Hepatocyte (in vitro differentiated cells): ENCODE measurements at regions not wholly inside any gene's neighbourhood (a gene's known extent, or its start where the extent isn't known, plus 50 kb on each side); places are given as distances from the start of the nearest gene placed in this dataset.

ENCODE experiments used
- CTCF ChIP-seq: fragments of 200-600 bp; sonication (generic); IDR thresholded peaks from 2 replicates; pipeline ENCODE4 v1.5.1; 2016; ENCODE audit warnings: antibody characterized with exemption, mild to moderate bottlenecking; ENCODE audit not compliant: poor library complexity
- EZH2 ChIP-seq: fragments of 200-600 bp; sonication (generic); IDR thresholded peaks from 2 replicates; pipeline ENCODE4 v1.6.1; 2016; ENCODE audit warnings: antibody characterized with exemption, mild to moderate bottlenecking, borderline replicate concordance

DNA sequence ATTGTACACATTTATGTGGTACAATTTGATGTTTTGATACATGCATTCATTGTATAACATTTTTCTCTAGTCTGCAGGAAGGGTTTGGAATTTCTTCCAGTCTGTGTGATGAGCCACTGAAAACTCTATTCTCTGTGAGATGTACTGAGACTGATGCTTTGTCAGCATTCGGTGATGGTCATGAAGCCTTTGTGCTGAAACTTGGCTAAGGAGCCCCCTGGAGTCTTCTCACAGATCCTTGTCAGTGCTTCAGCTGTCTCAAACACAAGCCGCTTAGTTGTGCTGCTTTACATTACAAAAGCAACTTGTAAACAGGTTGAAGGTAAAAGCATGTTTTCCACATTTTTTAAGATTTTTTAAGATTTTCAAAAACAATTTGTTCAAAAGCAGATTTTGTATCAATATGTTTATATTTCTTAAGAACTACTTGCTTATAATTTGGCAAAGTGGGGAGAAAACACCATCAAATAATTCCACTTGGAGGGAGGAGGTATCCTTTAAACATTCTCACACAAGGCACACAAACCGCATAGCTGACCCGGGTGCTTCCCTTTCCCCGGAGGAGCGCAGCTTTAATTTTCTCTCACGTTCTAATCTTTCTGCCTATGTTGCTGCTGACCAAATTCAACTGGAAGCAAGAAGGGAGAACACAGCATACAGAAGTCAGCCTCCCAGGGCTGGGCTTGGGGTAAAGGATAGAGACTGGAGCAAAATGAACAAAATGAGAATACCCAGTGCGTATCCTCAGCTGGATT lies 249.8 kb upstream of the VSTM2A start:
- TF ChIP-seq CTCF (no peak), EZH2 (no peak)
